GM10266 (cell line): ENCODE measurements at regions not wholly inside any gene's neighbourhood (a gene's known extent, or its start where the extent isn't known, plus 50 kb on each side); places are given as distances from the start of the nearest gene placed in this dataset.

Source experiments
- DNase-seq: peaks from one replicate; pipeline ENCODE4 v3.0.0; 2012; ENCODE audit errors: extremely low spot score
- TF ChIP-seq, protein P1 (sequence below): IDR thresholded peaks from 2 replicates; pipeline ENCODE4 v1.5.1; 2012; ENCODE audit warnings: mild to moderate bottlenecking, low read depth; ENCODE audit not compliant: control insufficient read depth, insufficient read depth; ENCODE audit errors: missing control alignments

DNA sequence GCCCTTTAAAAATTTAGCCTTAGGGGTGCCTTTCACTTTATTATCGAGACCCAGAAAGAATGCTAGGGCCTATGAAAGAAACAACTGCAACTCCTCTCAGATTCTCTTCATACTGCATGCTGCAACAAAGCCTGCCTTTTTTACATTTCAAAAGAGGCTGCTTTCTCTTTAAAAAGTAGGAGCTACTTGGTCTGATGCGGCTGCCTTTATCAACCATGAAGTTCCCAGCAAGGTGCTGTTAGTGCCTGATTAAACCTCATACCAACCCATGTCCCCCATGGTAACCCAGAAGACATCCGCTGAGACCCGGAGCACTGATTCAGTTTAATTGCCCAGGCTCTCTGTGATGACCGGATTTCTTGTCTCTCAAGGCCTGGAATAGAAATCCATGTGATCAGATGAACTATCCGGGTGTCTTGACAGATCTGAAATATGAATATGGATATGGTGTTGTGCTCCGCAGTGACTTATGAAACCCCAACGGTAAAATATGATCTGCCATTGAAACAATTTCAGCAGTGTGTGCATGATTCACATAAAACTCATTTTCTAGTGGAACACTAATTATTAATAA is 368.3 kb downstream of the ZNF521 start:
- no peak for DNase-seq

GRCh38 chr18:24985586-24985985 is 366.4 kb downstream of the ZNF521 start:
- TF ChIP-seq, protein P1, sequence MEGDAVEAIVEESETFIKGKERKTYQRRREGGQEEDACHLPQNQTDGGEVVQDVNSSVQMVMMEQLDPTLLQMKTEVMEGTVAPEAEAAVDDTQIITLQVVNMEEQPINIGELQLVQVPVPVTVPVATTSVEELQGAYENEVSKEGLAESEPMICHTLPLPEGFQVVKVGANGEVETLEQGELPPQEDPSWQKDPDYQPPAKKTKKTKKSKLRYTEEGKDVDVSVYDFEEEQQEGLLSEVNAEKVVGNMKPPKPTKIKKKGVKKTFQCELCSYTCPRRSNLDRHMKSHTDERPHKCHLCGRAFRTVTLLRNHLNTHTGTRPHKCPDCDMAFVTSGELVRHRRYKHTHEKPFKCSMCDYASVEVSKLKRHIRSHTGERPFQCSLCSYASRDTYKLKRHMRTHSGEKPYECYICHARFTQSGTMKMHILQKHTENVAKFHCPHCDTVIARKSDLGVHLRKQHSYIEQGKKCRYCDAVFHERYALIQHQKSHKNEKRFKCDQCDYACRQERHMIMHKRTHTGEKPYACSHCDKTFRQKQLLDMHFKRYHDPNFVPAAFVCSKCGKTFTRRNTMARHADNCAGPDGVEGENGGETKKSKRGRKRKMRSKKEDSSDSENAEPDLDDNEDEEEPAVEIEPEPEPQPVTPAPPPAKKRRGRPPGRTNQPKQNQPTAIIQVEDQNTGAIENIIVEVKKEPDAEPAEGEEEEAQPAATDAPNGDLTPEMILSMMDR = no peak
- DNase-seq = no peak

More for the DNA sequence above, 368.3 kb downstream of the ZNF521 start:
- TF ChIP-seq, protein P1 = no peak

DNA sequence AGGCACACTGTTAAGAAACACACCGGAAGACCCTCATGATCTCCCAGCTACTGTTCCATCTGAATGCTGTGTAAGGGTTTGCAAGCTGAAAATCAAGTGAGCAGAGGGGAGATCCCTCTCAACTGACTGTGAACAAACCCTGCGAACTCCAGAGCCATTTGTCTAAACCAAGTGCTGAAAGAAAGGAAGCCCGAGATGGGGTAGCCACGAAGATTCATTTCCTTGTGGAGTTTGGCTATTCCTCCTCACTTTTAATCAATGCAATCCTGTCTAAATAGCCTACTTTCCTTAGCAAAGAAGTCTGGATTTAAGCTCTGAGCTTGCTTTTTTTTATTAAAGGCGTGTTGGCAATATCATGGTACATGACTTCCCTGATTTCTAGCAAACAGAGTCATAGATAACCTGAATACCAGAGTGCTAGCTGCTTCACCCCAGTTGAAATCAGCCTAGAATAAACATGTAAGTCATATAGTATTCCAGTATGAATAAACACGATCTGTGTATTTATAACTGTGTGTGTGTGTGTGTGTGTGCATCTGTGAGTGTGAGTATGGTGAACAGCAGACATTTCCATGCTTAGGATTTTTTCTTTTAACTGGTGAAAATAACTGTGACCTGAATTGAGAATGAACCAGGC is 365.2 kb downstream of the ZNF521 start:
- TF ChIP-seq, protein P1 = no peak
- DNase-seq = no peak

- no peak for DNase-seq
Observed at GRCh38 chr18:24987303-24988252, 364.4 kb downstream of the ZNF521 start.

DNA sequence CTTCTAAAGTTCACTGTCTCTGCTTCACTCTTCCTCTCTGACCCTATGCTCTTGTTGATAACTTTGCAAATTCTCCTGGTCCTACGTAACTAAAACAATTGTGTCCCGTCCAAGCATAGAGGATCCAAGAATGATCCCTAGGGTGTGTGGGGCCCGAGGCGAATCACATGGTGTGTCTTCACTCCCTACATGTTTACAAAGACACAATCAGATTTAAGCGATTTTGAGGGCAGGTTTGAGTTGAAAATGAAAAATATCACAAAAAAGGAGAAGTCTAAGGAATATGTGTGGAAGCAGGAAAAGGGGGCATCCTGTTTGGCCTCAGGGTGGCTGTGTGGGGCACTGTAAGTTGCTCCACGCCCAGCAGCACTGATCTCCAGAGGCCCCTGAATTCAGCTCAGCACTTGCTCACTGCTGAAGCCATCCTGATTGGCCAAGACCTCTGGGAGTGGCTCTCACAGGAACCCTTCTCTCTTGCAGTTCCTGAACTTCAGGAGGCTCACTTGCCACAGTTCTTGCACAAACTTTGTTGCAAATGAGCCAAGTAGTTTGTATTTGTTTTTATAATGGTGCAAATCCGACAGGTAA is 363.6 kb downstream of the ZNF521 start:
- no peak for DNase-seq
- TF ChIP-seq, protein P1 = no peak

More at GRCh38 chr18:24987303-24988252, 364.4 kb downstream of the ZNF521 start:
- TF ChIP-seq, protein P1 = no peak

GRCh38 chr18:24989760-24990593 is 362.0 kb downstream of the ZNF521 start:
- DNase-seq = no peak
- TF ChIP-seq, protein P1 = no peak
